ENCODE measurements at regions not wholly inside any gene's neighbourhood (a gene's known extent, or its start where the extent isn't known, plus 50 kb on each side); places are given as distances from the start of the nearest gene placed in this dataset.

DNA sequence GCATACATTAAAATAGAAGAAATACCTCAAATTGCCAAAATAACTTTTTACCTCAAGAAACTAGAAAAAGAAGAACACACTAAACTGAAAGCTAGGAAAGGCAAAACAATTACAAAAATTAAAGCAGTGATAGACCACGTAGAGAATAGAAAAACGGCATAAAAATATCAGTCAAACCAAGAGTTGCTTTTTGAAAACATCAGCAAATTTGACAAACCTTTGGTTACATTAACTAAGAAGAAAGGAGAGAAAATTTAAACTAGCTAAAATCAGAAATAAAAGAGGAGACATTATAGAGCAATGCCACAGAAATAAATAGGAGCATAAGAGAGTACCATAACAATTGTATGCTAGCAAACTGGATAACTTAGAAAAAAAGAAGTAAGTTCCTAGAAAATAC lies 553.8 kb downstream of the CCER1 start:
- no peak for DNase-seq

DNA sequence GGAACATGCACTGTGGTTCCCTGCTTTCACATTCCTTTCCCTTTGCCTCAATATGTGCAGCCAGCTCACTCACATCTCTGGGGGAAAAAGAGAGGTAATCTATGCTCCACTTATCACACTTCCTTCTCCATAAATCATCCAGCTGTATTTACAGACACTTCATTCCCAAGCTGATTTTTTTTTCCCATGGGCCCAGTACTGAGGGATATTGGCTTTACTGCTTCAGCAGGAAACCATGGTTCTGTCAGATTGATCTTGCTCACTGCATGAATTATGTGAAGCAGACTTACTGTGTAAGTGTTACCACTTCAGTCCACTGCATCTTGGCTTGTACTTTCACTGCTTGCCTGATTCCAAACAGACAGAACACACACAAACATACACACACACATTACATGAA lies 555.6 kb downstream of the CCER1 start:
- no peak for DNase-seq

GRCh38 chr12:90398285-90398836 lies 556.6 kb downstream of the CCER1 start:
- DNase-seq: no peak

DNA sequence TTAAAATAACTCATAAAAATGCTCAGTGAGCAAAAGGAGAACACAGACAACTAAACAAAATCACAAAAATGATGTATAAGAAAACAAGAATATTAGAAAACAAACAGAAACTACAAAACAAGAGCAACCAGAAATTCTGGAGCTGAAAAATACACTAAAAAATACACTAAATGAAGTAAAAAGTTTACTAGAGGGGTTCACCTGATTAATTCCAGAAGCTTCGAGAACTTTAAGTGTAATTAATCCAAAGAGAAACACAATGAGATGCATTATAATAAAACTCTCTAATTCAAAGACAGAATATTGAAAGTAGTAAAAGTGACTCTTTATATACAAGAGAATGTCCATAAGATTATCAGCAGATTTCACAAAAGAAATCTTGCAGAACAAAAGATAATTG lies 558.4 kb downstream of the CCER1 start:
- no peak for DNase-seq

DNA sequence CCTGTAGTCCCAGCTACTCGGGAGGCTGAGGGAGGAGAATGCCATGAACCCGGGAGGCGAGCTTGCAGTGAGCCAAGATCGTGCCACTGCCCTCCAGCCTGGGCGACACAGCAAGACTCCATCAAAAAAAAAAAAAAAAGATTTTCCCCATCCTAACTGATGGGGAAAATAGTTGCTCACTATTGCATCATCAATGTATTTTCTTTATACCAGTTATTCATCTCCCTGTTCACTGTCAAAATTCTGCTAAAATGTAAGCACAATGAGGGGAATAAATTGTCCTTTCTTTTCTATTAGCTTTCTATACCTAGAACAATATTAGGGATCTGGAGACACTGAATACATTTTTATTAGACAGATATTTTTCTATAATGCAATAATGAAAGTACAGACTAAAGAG lies 561.3 kb downstream of the CCER1 start:
- DNase-seq: no peak

- no peak for DNase-seq
These were observed 561.9 kb downstream of the CCER1 start for GRCh38 chr12:90393089-90393488.

DNA sequence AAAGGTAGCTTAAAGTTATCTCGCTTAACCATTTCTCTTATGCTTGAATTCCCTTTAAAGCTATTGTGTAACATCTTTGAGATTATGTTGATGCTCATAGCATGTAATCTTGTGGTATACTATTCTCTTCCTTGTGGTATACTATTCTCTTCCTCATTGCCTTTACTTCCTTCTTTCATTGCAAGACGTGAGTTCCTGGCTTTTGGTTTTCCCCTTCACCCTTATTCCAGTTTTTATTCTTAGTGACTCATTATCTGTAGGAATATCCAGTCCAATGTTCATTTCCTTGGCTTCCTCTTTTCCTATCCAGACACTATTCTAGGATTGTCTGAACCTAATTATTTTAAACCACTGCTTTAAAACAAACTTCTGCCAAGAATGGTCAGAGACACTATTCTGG lies 564.0 kb downstream of the CCER1 start:
- DNase-seq: no peak

DNA sequence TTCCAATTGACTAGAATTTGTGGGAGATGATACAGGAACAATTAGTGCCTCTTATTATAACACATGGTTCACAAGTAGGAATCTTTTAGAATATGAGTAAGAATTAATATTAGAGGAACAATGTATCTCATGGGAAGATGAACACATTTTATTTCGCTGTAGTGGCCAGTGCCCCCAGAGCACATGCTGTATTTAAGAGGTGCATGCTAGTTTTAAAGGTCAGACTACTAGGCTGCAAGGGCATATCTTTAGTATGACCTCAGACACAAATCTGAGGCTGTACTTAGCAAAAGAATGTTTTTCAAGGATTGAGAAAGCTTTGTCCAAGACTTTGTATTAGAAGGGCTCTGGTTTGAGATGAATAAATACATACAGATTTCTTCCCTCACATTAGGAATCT lies 586.9 kb downstream of the CCER1 start:
- no peak for DNase-seq

DNA sequence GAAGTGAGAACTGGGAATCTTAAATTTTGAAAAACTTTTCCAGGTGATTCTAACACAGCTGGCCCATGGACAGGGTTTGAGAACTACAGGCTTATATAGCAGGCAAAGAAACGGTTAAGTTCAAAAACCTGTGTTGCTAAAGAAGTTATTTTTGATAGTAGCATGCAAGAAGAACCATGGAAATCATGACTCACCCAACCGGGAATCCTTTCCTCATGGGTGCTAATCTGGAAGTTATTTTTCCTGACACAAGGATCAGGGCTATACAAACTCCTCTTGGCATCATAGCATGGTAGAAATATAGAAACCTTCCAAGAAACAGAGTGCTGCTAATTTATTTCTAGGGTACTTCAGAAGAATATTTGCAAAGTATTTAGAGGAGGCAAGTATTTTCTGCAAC lies 588.7 kb downstream of the CCER1 start:
- DNase-seq: no peak

DNA sequence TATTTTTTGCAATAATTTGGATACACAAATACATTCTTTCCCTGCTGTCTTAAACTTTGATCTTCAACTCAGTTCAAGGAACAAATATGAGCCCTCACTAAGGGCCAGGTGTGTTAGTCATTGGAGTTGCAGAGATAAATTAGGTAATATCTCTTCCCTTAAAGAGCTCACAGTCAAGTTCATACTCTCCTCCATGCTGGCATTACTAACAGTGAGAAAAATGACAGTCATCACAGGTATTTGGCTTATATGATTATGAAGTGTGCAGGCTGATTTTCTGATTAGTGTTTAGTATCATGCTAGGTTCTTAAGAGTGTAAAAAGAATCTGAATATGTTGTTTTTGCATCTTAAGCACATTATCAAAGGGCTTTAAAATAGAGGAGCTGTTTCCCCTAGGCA lies 594.7 kb downstream of the CCER1 start:
- no peak for DNase-seq

DNA sequence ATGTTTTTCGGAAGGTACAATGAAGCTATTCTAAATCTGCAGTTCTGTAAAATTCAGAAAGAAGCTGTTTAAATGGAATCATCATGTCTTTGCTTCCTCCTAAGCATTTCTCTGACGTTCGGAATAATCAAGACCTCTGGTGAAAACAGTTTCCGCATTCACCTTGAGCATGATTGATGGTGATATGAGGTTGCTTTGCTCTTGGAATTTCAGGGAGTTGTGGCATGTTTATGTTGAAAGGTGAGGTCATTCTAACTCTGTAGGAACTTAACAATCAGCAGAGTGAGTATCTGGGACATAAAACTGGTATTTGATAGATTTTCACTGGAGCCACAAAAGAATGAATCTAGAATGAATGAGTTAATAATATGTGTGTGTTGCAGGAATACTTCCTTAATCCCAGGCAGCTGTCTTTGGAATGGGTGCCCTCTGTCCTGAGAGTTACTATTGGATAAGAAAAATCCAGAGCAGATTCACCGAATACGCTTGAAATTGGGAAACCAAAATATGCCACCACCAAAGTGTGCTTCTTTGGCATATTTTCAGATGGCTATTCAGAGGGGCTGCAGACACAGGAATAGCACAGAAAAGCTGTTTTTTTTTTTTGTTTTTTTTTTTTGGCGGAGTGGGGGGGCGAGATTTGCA lies 599.1 kb downstream of the CCER1 start:
- no peak for DNase-seq

DNA sequence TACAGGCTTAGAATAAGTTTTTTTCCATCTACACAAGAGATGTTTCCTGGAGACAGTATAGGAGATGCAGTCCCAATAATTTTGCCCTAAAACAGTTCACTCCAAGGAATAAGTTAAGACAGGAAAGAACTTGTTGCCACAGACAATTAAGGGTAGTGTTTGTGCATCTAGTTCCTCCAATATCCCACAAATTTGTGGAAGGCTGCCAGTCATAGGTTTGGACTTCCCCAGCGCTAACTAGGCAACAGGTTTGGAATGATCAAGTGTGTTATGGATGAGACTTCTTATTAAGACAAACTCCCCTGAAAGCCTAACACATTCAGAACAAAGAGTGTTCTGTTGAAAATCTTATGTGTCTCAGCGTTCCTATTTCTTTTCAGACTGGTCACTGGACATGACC lies 611.0 kb downstream of the CCER1 start:
- DNase-seq: peak in 16 of 51 donors; percentile 2 to 20 (median 8)

- DNase-seq: no peak
These were observed 612.9 kb downstream of the CCER1 start for GRCh38 chr12:90342081-90342480.

DNA sequence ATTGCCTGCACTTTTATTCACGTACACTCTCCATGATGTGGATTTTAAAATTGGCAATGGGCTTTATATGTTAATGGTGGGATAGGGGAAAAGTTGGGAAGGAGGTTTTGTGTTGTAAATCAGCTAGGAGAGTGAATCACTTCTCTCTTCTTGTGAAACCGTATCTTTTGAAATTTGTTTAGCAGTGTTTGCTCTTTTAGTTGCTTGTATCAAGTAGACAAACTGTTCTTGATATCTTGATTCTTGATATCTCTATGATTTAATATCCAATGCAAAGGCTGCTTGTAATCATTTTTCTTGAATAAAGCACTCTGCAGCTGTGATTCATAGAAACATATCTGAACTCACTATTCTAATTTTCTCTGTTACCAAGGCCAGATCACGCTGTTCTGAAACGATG lies 615.1 kb downstream of the CCER1 start:
- no peak for DNase-seq

GRCh38 chr12:90338365-90338764 lies 616.6 kb downstream of the CCER1 start:
- DNase-seq: no peak

GRCh38 chr12:90337018-90337417 lies 618.0 kb downstream of the CCER1 start:
- DNase-seq: no peak

DNA sequence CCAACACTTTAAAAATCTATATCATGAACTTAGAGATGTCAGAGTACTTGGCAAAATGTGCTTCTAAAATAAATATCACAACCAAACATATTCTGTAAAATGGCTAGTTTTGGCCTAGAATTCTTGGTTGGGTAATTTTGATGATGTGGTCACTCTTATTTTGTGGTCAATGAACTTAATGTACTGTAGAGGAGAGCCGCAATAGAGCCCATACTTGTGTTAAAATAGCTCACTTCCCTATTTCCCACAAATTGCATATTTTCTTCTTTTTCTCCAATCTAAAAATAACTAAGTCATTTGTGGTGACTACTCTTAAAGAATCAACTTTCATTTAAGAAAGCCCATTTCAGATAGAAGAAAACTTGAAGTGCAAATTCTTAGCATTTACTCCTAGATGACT lies 619.4 kb downstream of the CCER1 start:
- no peak for DNase-seq

DNA sequence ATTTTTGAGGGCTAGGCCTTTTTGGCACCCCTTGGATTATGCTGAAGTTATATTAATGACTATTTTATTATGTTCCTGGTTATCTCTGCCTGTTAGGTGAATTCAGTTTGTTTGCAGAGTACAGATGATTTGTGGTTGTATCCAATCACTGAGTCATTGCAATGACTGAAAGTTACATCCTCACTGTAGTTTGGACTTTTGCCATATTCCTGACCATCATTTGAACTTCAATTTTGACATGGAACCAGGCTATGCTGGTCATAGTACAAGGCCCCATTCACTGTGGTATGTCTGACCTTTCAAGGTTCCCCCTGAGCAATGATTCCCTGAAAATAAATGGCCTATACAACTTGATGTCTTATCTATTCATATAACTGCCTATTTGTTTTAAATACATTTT lies 621.0 kb downstream of the CCER1 start:
- DNase-seq: no peak

GRCh38 chr12:90333424-90333823 lies 621.6 kb downstream of the CCER1 start:
- no peak for DNase-seq

- DNase-seq: no peak
These were observed 623.2 kb downstream of the CCER1 start for GRCh38 chr12:90331821-90332220.

DNA sequence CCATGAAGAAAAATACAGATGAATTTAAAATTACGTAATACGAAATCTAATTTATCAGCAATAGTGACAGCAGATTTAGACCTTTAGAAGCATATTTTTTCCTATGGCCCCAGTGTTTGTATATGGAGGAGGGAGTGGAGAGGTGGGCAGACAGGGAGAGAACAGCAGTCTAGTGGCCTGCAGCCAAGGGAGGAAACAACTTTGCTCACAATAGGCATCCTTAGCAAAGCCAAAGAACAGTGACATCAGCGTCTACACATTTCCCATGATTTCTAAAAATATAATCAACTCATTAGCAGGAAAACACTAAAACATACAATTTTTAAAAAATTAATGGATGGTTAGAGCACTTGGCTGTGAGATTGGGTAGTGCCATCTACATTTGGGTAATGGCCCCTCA lies 622.6 kb upstream of the ATP2B1 start:
- DNase-seq: no peak

GRCh38 chr12:90327793-90328743 lies 619.4 kb upstream of the ATP2B1 start:
- DNase-seq: no peak

- peak in 1 of 51 donors; percentile 1 for DNase-seq
These were observed 614.6 kb upstream of the ATP2B1 start for GRCh38 chr12:90323217-90323616.

All from hypothalamus (tissue), 51 donors.